ENCODE measurements at regions not wholly inside any gene's neighbourhood (a gene's known extent, or its start where the extent isn't known, plus 50 kb on each side); places are given as distances from the start of the nearest gene placed in this dataset.
A peak's percentile ranks its signal among the peaks of the same experiment; 100 is the strongest.

DNA sequence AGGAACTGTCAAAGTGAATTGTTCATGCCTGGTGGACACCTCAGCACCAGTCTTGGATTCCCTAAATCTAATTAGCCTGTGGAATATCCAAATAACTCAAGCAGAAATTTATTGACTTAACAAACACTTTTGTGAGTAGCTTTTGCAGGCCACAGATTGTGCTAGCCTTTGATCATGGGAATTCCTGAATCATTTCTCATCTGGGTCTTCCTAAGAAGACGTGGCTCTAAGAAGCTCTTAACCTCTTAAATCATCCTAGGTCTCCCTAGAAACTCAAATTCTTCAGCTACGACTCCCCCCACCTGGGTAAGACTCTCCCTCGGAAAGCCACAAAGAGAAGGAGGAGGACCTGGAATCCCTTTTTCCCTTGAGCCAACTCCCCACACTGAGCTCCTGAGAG, 53.8 kb upstream of the PSEN2 start:
- DNase-seq (ENCODE audit: low spot score) (no peak), ATAC-seq (ENCODE audit: low FRiP score) (no peak)
- no peak for TF ChIP-seq CTCF (IDR thresholded peaks at IDR 0.05)

DNA sequence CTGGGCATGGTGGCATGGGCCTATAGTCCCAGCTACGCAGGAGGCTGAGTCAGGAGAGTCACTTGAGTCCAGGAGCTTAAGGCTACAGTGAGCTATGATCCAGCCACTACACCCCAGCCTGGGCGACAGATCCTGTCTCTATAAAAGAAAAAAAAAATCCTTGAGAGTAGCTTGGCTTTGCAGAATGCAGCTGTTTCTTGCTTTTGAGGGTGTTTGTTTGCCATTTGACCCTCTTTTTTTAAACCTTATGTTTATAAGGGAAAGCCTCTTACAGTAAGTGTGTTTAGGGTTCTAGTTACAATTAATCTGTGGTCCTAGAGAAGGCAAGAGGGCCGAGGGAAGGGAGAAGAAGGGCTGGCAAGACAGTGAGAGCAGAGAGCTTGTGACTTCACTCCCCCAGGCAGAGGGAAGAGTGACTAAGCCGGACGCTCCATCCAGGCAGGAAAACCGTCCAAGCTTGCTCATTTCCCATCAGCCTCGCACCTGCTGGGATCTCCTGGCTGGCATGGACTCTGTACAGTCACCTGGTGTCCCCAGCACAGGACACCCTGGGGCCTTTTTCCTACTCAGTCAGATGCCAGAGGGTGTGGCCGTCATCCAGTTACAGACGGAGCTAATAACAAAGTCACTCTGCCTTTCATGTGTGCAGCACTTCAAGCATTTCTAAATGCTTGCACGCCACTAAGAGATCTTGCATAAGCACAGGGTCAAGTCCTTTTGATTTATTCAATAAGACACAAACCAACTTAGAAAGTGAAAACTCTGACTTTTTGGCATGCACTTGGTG, 55.5 kb upstream of the PSEN2 start:
- ATAC-seq (ENCODE audit: low FRiP score) (peak; percentile 80), DNase-seq (ENCODE audit: low spot score) (peak; percentile 38)
- no peak for TF ChIP-seq CTCF (IDR thresholded peaks at IDR 0.05)

- no peak for TF ChIP-seq CTCF (IDR thresholded peaks at IDR 0.05)
- ATAC-seq (ENCODE audit: low FRiP score) (no peak), DNase-seq (ENCODE audit: low spot score) (no peak)
Measured at GRCh38 chr1:226813671-226814591, 56.5 kb upstream of the PSEN2 start.

- no peak for TF ChIP-seq CTCF (IDR thresholded peaks at IDR 0.05)
- ATAC-seq (ENCODE audit: low FRiP score) (no peak), DNase-seq (ENCODE audit: low spot score) (no peak)
Measured at GRCh38 chr1:226810681-226811080, 59.7 kb upstream of the PSEN2 start.

DNA sequence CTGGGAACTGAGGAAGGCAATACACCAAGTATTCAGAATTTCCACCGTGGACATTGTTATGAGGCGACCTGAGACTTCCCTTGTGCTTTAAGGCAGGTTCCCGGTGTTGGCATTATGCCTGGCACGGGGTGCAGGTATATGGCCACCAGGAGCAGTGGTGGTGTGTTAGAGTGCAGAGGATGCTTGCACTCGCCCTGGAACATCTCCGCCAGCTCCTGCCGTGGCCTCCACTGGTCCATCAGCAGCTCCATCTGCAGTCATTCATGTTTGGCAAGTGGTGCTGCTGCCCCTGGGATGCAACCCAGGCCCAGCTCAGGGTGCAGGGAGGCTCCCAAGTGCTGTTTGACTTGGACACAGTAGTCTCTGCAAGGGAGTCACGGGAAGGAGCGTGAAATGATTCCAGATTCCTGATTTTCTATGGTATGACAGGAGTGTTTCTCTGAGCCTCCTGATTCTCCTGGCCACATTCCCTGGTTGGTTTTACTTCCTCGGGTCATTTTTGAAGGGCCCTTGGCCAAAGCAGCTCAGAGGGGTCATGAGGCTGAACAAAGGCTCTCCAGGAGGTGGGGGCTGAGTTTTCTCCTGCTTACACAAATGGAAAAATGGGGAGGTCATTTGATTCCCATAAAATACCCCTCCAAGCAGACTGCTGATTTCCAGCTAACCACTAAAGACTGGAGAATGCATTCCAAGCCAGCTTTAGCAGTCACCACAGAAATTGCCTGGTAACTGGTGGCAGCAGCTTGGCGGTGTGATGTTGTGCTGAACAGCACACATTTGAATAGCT, 60.4 kb upstream of the PSEN2 start:
- ATAC-seq (ENCODE audit: low FRiP score) (no peak), DNase-seq (ENCODE audit: low spot score) (no peak)
- TF ChIP-seq CTCF (IDR thresholded peaks at IDR 0.05) = no peak

DNA sequence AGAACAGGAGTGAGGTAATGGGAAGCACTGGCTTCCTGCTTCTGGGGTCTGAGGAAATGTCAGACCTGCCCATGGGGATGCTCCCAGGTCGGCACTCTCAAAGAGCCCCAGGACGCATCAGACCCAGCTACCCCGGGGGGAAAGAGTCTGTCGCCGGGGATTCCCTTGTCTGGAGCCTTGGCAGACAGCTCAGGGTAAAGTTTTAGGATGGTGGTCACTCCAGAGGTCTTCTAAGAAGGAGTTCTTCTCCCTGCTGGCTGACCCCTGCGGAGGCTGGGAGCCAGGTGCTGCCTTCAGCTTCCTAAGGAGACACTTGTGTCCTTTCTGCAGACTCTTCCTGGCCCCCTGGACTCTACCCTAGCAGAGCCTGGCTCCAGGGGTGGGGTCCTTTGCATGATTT, 61.9 kb upstream of the PSEN2 start:
- DNase-seq (ENCODE audit: low spot score) = no peak
- no peak for ATAC-seq (ENCODE audit: low FRiP score)
- no peak for TF ChIP-seq CTCF (IDR thresholded peaks at IDR 0.05)

All from omental fat pad (tissue), 3 donors.